SK-N-SH treated with all-trans-retinoic acid at 6 μM for 48 hours (cell line): ENCODE measurements at regions not wholly inside any gene's neighbourhood (a gene's known extent, or its start where the extent isn't known, plus 50 kb on each side); places are given as distances from the start of the nearest gene placed in this dataset.

Experiments
- ATAC-seq: fragments of 200-7000 bp; cut with Tn5 transposase; 3 replicates; pipeline ENCODE4 v1.9.1; 2020; ENCODE audit warnings: mild to moderate bottlenecking, moderate library complexity
- ARNTL ChIP-seq: fragments of 450-650 bp; formaldehyde crosslinking; IDR thresholded peaks from 2 replicates; pipeline ENCODE4 v1.5.0; 2020; ENCODE audit warnings: low read depth, mild to moderate bottlenecking, moderate library complexity, borderline replicate concordance
- BACH2 ChIP-seq: fragments of 250-450 bp; sonication (Bioruptor Pico); IDR thresholded peaks from 2 replicates; pipeline ENCODE4 v1.9.0; 2021; ENCODE audit warnings: mild to moderate bottlenecking, borderline replicate concordance
- CSDC2 ChIP-seq: fragments of 250-450 bp; sonication (Bioruptor Pico); IDR thresholded peaks from 2 replicates; pipeline ENCODE4 v1.5.0; 2020; ENCODE audit warnings: mild to moderate bottlenecking, moderate library complexity
- ESRRG ChIP-seq: fragments of 250-450 bp; sonication (Bioruptor Pico); IDR thresholded peaks from 2 replicates; pipeline ENCODE4 v1.6.1; 2021; ENCODE audit warnings: mild to moderate bottlenecking
- GLIS3 ChIP-seq: fragments of 250-450 bp; sonication (Bioruptor Pico); IDR thresholded peaks from 2 replicates; pipeline ENCODE4 v1.5.0; 2020; ENCODE audit warnings: mild to moderate bottlenecking, moderate library complexity
- ISL1 ChIP-seq: fragments of 250-450 bp; sonication (Bioruptor Pico); IDR thresholded peaks from 2 replicates; pipeline ENCODE4 v2.1.2; 2022; ENCODE audit warnings: mild to moderate bottlenecking, moderate library complexity
- OSR1 ChIP-seq: fragments of 250-450 bp; sonication (Bioruptor Pico); IDR thresholded peaks from 2 replicates; pipeline ENCODE4 v1.8.0; 2022; ENCODE audit warnings: moderate library complexity, mild to moderate bottlenecking, inconsistent platforms
- PATZ1 ChIP-seq: fragments of 250-450 bp; sonication (Bioruptor Pico); IDR thresholded peaks from 2 replicates; pipeline ENCODE4 v1.8.0; 2020; ENCODE audit warnings: mild to moderate bottlenecking, moderate library complexity, borderline replicate concordance
- RARB ChIP-seq: fragments of 250-450 bp; sonication (Bioruptor Pico); IDR thresholded peaks from 2 replicates; pipeline ENCODE4 v1.8.0; 2021; ENCODE audit warnings: mild to moderate bottlenecking, moderate library complexity
- SNAI2 ChIP-seq: fragments of 250-450 bp; sonication (Bioruptor Pico); IDR thresholded peaks from 2 replicates; pipeline ENCODE4 v1.5.0; 2020; ENCODE audit warnings: mild to moderate bottlenecking, moderate library complexity
- TCF4 ChIP-seq: fragments of 250-450 bp; sonication (Bioruptor Pico); IDR thresholded peaks from 2 replicates; pipeline ENCODE4 v1.8.0; 2021; ENCODE audit warnings: mild to moderate bottlenecking, moderate library complexity, borderline replicate concordance
- TOX ChIP-seq: fragments of 250-450 bp; sonication (Bioruptor Pico); IDR thresholded peaks from 2 replicates; pipeline ENCODE4 v1.8.0; 2021; ENCODE audit warnings: mild to moderate bottlenecking, moderate library complexity, borderline replicate concordance
- TSHZ2 ChIP-seq: fragments of 250-450 bp; sonication (Bioruptor Pico); IDR thresholded peaks from 2 replicates; pipeline ENCODE4 v1.5.0; 2020; ENCODE audit warnings: mild to moderate bottlenecking, moderate library complexity
- ZC3H10 ChIP-seq: fragments of 250-450 bp; sonication (Bioruptor Pico); IDR thresholded peaks from 2 replicates; pipeline ENCODE4 v1.5.1; 2021; ENCODE audit warnings: mild to moderate bottlenecking, moderate library complexity
- ZFP3 ChIP-seq: fragments of 250-450 bp; sonication (Bioruptor Pico); IDR thresholded peaks from 2 replicates; pipeline ENCODE4 v1.5.0; 2020; ENCODE audit warnings: mild to moderate bottlenecking, moderate library complexity
- ZFP30 ChIP-seq: fragments of 450-650 bp; formaldehyde crosslinking; IDR thresholded peaks from 2 replicates; pipeline ENCODE4 v1.5.0; 2022; ENCODE audit warnings: mild to moderate bottlenecking, moderate library complexity
- ZNF8 ChIP-seq: fragments of 450-650 bp; formaldehyde crosslinking; IDR thresholded peaks from 2 replicates; pipeline ENCODE4 v1.5.0; 2020; ENCODE audit warnings: mild to moderate bottlenecking, moderate library complexity
- TF ChIP-seq, protein P1 (sequence below): fragments of 250-450 bp; sonication (Bioruptor Pico); IDR thresholded peaks from 2 replicates; pipeline ENCODE4 v1.5.1; 2021; ENCODE audit warnings: mild to moderate bottlenecking, moderate library complexity
- TF ChIP-seq, protein P2 (sequence below): fragments of 250-450 bp; sonication (Bioruptor Pico); IDR thresholded peaks from 2 replicates; pipeline ENCODE4 v1.5.1; 2020; ENCODE audit warnings: low read depth, mild to moderate bottlenecking, moderate library complexity
- TF ChIP-seq, protein P3 (sequence below): fragments of 250-450 bp; sonication (Bioruptor Pico); IDR thresholded peaks from 2 replicates; pipeline ENCODE4 v1.8.0; 2021; ENCODE audit warnings: low read depth, mild to moderate bottlenecking, moderate library complexity, borderline replicate concordance

DNA sequence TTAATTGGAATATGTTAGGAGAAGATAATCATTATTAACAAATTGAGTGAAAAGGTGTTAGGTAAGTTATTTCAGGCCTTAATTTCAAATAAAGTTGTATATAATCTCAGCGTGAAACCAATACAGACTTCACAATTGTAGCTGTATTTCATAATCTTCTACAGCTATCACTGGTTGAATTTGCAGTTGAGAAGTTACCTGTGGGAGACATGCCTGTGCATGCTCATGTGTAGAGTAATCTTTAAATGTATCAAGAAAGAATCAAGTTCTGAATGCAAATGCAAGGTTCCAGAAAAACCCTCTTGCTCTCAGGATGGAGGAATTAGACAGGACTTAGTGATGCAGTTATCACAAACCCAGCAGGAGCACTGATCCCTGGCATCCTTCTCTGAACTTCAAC is 938.4 kb upstream of the SLC10A2 start:
- no peak for ATAC-seq
- no peak for TF ChIP-seq GLIS3 (CRISPR knock-in tag)
- TF ChIP-seq ZFP3 (CRISPR knock-in tag): no peak
- TF ChIP-seq, protein P1, sequence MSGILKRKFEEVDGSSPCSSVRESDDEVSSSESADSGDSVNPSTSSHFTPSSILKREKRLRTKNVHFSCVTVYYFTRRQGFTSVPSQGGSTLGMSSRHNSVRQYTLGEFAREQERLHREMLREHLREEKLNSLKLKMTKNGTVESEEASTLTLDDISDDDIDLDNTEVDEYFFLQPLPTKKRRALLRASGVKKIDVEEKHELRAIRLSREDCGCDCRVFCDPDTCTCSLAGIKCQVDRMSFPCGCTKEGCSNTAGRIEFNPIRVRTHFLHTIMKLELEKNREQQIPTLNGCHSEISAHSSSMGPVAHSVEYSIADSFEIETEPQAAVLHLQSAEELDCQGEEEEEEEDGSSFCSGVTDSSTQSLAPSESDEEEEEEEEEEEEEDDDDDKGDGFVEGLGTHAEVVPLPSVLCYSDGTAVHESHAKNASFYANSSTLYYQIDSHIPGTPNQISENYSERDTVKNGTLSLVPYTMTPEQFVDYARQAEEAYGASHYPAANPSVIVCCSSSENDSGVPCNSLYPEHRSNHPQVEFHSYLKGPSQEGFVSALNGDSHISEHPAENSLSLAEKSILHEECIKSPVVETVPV (CRISPR knock-in tag): no peak
- no peak for TF ChIP-seq RARB (CRISPR knock-in tag)
- TF ChIP-seq TSHZ2 (CRISPR knock-in tag): no peak
- no peak for TF ChIP-seq ARNTL
- no peak for TF ChIP-seq ZNF8 (CRISPR knock-in tag)
- no peak for TF ChIP-seq OSR1 (CRISPR knock-in tag)
- TF ChIP-seq ESRRG (CRISPR knock-in tag): no peak
- no peak for TF ChIP-seq TOX (CRISPR knock-in tag)
- TF ChIP-seq, protein P2, sequence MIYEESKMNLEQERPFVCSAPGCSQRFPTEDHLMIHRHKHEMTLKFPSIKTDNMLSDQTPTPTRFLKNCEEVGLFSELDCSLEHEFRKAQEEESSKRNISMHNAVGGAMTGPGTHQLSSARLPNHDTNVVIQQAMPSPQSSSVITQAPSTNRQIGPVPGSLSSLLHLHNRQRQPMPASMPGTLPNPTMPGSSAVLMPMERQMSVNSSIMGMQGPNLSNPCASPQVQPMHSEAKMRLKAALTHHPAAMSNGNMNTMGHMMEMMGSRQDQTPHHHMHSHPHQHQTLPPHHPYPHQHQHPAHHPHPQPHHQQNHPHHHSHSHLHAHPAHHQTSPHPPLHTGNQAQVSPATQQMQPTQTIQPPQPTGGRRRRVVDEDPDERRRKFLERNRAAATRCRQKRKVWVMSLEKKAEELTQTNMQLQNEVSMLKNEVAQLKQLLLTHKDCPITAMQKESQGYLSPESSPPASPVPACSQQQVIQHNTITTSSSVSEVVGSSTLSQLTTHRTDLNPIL (CRISPR knock-in tag): no peak
- TF ChIP-seq PATZ1 (CRISPR knock-in tag): no peak
- TF ChIP-seq ZFP30 (CRISPR knock-in tag): no peak

DNA sequence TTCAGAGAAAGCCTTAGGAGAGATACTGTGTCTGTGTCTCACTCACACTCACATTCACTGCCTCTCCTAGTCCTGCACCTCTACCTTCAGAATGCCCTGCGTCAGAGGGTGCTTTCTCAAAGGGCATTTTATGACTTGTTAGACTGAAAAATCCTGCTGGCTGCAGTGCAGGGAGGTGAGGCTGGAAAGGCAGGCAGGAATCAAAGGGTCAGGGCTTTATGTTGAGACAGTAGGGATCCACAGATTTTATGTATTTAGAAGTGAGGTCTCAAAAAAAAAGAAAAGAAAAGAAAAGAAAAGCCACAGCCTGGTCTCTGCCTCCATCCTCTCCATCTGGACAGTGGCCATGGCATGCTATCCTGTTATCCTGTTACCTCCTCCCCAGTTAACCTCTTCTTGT is 936.0 kb upstream of the SLC10A2 start:
- no peak for ATAC-seq
- TF ChIP-seq, protein P1 (CRISPR knock-in tag): no peak
- TF ChIP-seq, protein P3, sequence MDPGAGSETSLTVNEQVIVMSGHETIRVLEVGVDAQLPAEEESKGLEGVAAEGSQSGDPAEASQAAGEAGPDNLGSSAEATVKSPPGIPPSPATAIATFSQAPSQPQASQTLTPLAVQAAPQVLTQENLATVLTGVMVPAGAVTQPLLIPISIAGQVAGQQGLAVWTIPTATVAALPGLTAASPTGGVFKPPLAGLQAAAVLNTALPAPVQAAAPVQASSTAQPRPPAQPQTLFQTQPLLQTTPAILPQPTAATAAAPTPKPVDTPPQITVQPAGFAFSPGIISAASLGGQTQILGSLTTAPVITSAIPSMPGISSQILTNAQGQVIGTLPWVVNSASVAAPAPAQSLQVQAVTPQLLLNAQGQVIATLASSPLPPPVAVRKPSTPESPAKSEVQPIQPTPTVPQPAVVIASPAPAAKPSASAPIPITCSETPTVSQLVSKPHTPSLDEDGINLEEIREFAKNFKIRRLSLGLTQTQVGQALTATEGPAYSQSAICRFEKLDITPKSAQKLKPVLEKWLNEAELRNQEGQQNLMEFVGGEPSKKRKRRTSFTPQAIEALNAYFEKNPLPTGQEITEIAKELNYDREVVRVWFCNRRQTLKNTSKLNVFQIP (CRISPR knock-in tag): no peak
- TF ChIP-seq CSDC2 (no peak), ZC3H10 (no peak), BACH2 (CRISPR knock-in tag) (no peak), TCF4 (CRISPR knock-in tag) (no peak), ZNF8 (CRISPR knock-in tag) (no peak), GLIS3 (CRISPR knock-in tag) (no peak), ZFP30 (CRISPR knock-in tag) (no peak), ZFP3 (CRISPR knock-in tag) (no peak), ARNTL (no peak), SNAI2 (no peak), RARB (CRISPR knock-in tag) (no peak), OSR1 (CRISPR knock-in tag) (no peak), PATZ1 (CRISPR knock-in tag) (no peak), ISL1 (CRISPR knock-in tag) (no peak)
